GM19193 (cell line): ENCODE measurements at regions not wholly inside any gene's neighbourhood (a gene's known extent, or its start where the extent isn't known, plus 50 kb on each side); places are given as distances from the start of the nearest gene placed in this dataset.

Experiments
- POLR2A ChIP-seq: IDR thresholded peaks from 4 replicates; pipeline ENCODE4 v1.6.1; 2011; ENCODE audit not compliant: insufficient read depth, insufficient read length; ENCODE audit errors: extremely low read depth

GRCh38 chr12:107490010-107490409 lies 195.6 kb upstream of the PWP1 start:
- no peak for TF ChIP-seq POLR2A

- no peak for TF ChIP-seq POLR2A
Observed at GRCh38 chr12:107491856-107492255, 193.7 kb upstream of the PWP1 start.

GRCh38 chr12:107492393-107493134 lies 193.0 kb upstream of the PWP1 start:
- no peak for TF ChIP-seq POLR2A

GRCh38 chr12:107493135-107493494 lies 192.5 kb upstream of the PWP1 start:
- no peak for TF ChIP-seq POLR2A

- TF ChIP-seq POLR2A, result no peak
Observed at GRCh38 chr12:107493666-107494065, 191.9 kb upstream of the PWP1 start.

- no peak for TF ChIP-seq POLR2A
Observed at GRCh38 chr12:107494331-107494730, 191.3 kb upstream of the PWP1 start.

- TF ChIP-seq POLR2A, result no peak
Observed at GRCh38 chr12:107495604-107496003, 190.0 kb upstream of the PWP1 start.

GRCh38 chr12:107497231-107497630 lies 188.4 kb upstream of the PWP1 start:
- TF ChIP-seq POLR2A, result no peak

GRCh38 chr12:107500307-107500706 lies 185.3 kb upstream of the PWP1 start:
- TF ChIP-seq POLR2A, result no peak

- no peak for TF ChIP-seq POLR2A
Observed at GRCh38 chr12:107501681-107502080, 183.9 kb upstream of the PWP1 start.

GRCh38 chr12:107503129-107503855 lies 182.3 kb upstream of the PWP1 start:
- no peak for TF ChIP-seq POLR2A

GRCh38 chr12:107503887-107504885 lies 181.4 kb upstream of the PWP1 start:
- TF ChIP-seq POLR2A, result no peak

GRCh38 chr12:107509421-107509820 lies 176.2 kb upstream of the PWP1 start:
- no peak for TF ChIP-seq POLR2A

- TF ChIP-seq POLR2A, result no peak
Observed at GRCh38 chr12:107510211-107510610, 175.4 kb upstream of the PWP1 start.

GRCh38 chr12:107511292-107511691 lies 174.3 kb upstream of the PWP1 start:
- no peak for TF ChIP-seq POLR2A
